CD4-positive, alpha-beta T cell (primary cell): ENCODE measurements at regions not wholly inside any gene's neighbourhood (a gene's known extent, or its start where the extent isn't known, plus 50 kb on each side); places are given as distances from the start of the nearest gene placed in this dataset.

Experiments used
- ATAC-seq: fragments of 200-7000 bp; cut with Tn5 transposase; one replicate; pipeline ENCODE4 v1.10.0; 2022; ENCODE audit warnings: mild to moderate bottlenecking; ENCODE audit not compliant: poor library complexity
- CTCF ChIA-PET: fragments of 350-600 bp; sonication (Branson Sonifier 250); formaldehyde crosslinking; loops from one replicate; lab custom pipeline; 2021; ENCODE audit warnings: antibody characterized with exemption, inconsistent platforms; lab: Charles Lee
- POLR2A ChIA-PET: fragments of 350-600 bp; sonication (Branson Sonifier 250); formaldehyde crosslinking; loops from one replicate; lab custom pipeline; 2021; ENCODE audit warnings: antibody characterized with exemption, inconsistent platforms; lab: Charles Lee
- DNase-seq, 14 experiments: peaks; one replicate each; pipeline ENCODE4 v3.0.0-alpha.2; 2013 to 2020; ENCODE audit warnings: mixed read lengths in 2 of 14
- H3K27ac ChIP-seq, 2 donors: one replicate each; pipeline versions ENCODE4 v1.5.1 to v1.7.0; 2013; ENCODE audit warnings: low read length in 2 of 2, low read depth in 1 of 2, mild to moderate bottlenecking in 1 of 2
- H3K27me3 ChIP-seq, 2 experiments: 1 replicate in 1 of 2; 2 replicates in 1 of 2; pipeline versions ENCODE4 v1.6.1 to v1.7.0; 2013; ENCODE audit warnings: low read length in 2 of 2, control low read depth in 1 of 2, mild to moderate bottlenecking in 1 of 2, moderate library complexity in 1 of 2; ENCODE audit not compliant: insufficient read depth in 2 of 2, control insufficient read depth in 1 of 2
- H3K36me3 ChIP-seq: one replicate; pipeline ENCODE4 v1.6.1; 2013; ENCODE audit warnings: low read length, control low read depth; ENCODE audit not compliant: insufficient read depth
- H3K4me1 ChIP-seq: one replicate; pipeline ENCODE4 v1.6.1; 2013; ENCODE audit warnings: low read length, control low read depth; ENCODE audit not compliant: insufficient read depth
- H3K4me3 ChIP-seq: one replicate; pipeline ENCODE4 v1.5.1; 2013; ENCODE audit warnings: mild to moderate bottlenecking, low read length, moderate library complexity
- H3K9me3 ChIP-seq, 2 experiments: 1 replicate in 1 of 2; 2 replicates in 1 of 2; pipeline versions ENCODE4 v1.6.1 to v1.7.0; 2013; ENCODE audit warnings: low read length in 2 of 2, mild to moderate bottlenecking in 2 of 2, control low read depth in 1 of 2, moderate library complexity in 1 of 2; ENCODE audit not compliant: control insufficient read depth in 1 of 2, insufficient read depth in 1 of 2
- H3K27ac Mint-ChIP-seq: one replicate; pipeline ENCODE4 v1.8.0; 2020; ENCODE audit warnings: mixed read lengths
- H3K27me3 Mint-ChIP-seq: one replicate; pipeline ENCODE4 v1.8.0; 2021; ENCODE audit warnings: mixed read lengths
- H3K36me3 Mint-ChIP-seq: one replicate; pipeline ENCODE4 v1.8.0; 2021; ENCODE audit warnings: low read depth, mixed read lengths
- H3K4me1 Mint-ChIP-seq: one replicate; pipeline ENCODE4 v1.8.0; 2021; ENCODE audit warnings: low read depth, mixed read lengths
- H3K4me3 Mint-ChIP-seq: one replicate; pipeline ENCODE4 v1.8.0; 2020; ENCODE audit warnings: mild to moderate bottlenecking, mixed read lengths
- H3K9me3 Mint-ChIP-seq: one replicate; pipeline ENCODE4 v1.8.0; 2020; ENCODE audit warnings: mixed read lengths
- intact Hi-C, 2 experiments: fragments of 100-400 bp; cut with DNase I in 1 of 2; cut with micrococcal nuclease in 1 of 2; formaldehyde crosslinking; loops; one replicate each; pipeline versions ENCODE4 v1.15.1 to v1.9.0; 2023 to 2025; cut with DNase I, micrococcal nuclease
- TF ChIP-seq, protein P1 (sequence below): fragments of 200-600 bp; IDR thresholded peaks from one replicate; pipeline ENCODE4 v1.8.0; 2022; ENCODE audit warnings: antibody characterized with exemption, mild to moderate bottlenecking

DNA sequence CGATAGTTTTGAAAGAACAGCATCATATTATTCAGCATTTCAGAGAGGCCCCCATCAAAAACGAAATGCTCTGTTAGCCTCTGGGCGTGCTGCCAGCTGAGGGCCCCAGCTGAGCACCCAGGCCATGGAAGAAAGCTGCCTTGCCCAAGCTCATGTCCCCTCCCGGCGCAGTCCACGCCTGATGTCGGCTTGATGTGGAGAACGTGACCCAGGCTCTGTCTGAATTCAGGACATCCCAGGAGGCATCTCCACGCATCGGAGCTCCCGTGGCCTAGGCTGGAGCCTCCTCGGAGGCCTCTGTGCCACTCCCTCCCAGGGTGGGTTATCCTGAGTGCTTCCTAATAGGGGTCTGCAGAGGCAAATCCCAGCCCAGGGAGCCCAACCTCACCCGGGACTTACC, 218.3 kb upstream of the AKR1E2 start:
- no peak for ATAC-seq
- H3K4me1 Mint-ChIP-seq: no peaks in the 10 kb centered on the region
- TF ChIP-seq, protein P1, sequence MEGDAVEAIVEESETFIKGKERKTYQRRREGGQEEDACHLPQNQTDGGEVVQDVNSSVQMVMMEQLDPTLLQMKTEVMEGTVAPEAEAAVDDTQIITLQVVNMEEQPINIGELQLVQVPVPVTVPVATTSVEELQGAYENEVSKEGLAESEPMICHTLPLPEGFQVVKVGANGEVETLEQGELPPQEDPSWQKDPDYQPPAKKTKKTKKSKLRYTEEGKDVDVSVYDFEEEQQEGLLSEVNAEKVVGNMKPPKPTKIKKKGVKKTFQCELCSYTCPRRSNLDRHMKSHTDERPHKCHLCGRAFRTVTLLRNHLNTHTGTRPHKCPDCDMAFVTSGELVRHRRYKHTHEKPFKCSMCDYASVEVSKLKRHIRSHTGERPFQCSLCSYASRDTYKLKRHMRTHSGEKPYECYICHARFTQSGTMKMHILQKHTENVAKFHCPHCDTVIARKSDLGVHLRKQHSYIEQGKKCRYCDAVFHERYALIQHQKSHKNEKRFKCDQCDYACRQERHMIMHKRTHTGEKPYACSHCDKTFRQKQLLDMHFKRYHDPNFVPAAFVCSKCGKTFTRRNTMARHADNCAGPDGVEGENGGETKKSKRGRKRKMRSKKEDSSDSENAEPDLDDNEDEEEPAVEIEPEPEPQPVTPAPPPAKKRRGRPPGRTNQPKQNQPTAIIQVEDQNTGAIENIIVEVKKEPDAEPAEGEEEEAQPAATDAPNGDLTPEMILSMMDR: no peak
- ChIA-PET POLR2A (no interaction called here), CTCF (no interaction called here)
- H3K4me3 Mint-ChIP-seq: no peak overlapping the region
- no peaks in the 10 kb centered on the region for H3K9me3 Mint-ChIP-seq
- no peaks in the 10 kb centered on the region for H3K27me3 Mint-ChIP-seq
- Histone ChIP-seq H3K27me3 (no peaks in the 10 kb centered on the region), H3K36me3 (no peaks in the 10 kb centered on the region), H3K4me1 (no peaks in the 10 kb centered on the region), H3K27ac (no peak overlapping the region), H3K4me3 (no peak overlapping the region), H3K9me3 (no peaks in the 10 kb centered on the region)
- no peak for DNase-seq
- no peaks in the 10 kb centered on the region for H3K36me3 Mint-ChIP-seq
- intact Hi-C loops: no loop called here
- H3K27ac Mint-ChIP-seq: no peak overlapping the region

DNA sequence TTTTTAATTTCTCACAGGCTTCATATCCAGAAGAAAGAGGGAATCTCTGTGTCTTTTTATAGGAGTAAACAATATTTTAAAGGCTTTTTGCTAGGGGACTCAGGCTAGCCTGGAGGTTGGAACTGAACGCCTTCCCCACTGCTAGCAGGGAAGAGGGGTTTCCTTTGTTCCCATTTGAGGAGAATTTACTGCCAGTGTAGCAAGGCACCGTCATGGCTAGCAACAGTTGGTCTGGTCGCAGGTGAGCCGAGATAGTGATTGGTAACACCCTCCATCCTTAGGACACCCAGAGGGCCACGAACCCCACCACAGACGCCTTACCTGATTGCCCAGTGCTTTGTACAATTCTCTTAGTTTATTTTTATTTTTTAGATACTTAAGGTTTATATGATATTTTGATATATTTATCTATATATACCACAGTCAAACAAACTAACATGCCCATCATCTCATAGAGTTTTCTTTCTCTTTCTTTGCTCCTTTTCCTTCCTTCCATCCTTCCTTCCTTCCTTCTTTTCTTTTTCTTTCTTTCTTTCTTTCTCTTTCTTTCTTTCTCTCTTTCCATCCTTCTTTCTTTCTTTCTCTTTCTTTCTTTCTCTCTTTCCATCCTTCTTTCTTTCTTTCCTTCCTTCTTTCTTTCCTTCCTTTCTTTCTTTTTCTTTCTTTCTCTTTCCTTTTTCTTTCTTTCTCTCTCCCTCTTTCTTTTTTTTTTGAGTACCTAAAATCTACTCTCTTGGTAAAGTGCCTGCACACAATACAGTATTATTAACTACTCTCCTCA, 219.0 kb upstream of the AKR1E2 start:
- POLR2A ChIA-PET: no interaction called here
- TF ChIP-seq, protein P1: no peak
- H3K4me1 Mint-ChIP-seq: no peaks in the 10 kb centered on the region

DNA sequence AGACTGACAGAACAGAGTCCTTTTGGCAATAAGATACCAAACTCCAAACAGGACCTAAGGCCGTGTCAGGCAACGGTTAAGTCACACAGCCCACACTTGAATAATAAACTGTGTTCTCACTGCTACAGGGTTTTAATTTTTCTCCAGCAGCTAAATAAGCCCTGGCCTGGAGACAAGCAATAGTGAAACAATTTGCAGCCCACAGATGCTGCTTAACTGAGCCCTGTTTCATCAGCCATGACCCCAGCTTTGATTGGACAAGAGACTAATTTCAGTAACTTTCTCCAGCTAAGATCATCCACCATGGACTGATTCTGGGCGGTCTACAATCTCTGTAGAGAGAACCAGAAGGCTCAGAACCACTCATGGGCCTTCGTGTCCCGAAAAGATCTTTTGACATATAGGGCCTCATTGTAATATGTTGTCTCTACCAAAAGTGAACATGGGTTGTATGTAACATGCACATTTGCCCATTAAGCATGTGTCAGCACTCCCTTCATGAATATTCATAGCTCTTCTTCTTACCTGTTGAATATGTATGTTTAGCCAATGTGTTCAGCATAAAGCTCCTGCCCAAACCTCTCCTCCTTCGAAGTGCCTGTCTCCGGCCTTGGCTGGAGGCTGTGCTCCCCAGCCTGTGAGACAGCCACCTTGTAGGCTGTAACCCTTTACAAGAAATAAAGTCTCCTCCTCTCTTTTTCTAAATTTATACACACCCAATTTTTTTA, 223.1 kb upstream of the AKR1E2 start:
- no peaks in the 10 kb centered on the region for H3K36me3 Mint-ChIP-seq
- intact Hi-C loops: no loop called here
- TF ChIP-seq, protein P1: no peak
- H3K27ac Mint-ChIP-seq: no peak overlapping the region
- ChIA-PET CTCF (no interaction called here), POLR2A (no interaction called here)
- Histone ChIP-seq H3K27me3 (no peaks in the 10 kb centered on the region), H3K4me3 (no peak overlapping the region), H3K4me1 (no peaks in the 10 kb centered on the region), H3K27ac (no peak overlapping the region), H3K9me3 (peaks cover 0 to 4% of the 10 kb centered on the region in 2 experiments), H3K36me3 (no peaks in the 10 kb centered on the region)
- no peaks in the 10 kb centered on the region for H3K4me1 Mint-ChIP-seq
- H3K9me3 Mint-ChIP-seq: no peaks in the 10 kb centered on the region
- no peak overlapping the region for H3K4me3 Mint-ChIP-seq
- DNase-seq: no peak
- H3K27me3 Mint-ChIP-seq: no peaks in the 10 kb centered on the region
- no peak for ATAC-seq

More for the DNA sequence above, 219.0 kb upstream of the AKR1E2 start:
- no peaks in the 10 kb centered on the region for H3K27me3 ChIP-seq
- Mint-ChIP-seq H3K27me3 (no peaks in the 10 kb centered on the region), H3K36me3 (no peaks in the 10 kb centered on the region), H3K4me3 (no peak overlapping the region), H3K9me3 (no peaks in the 10 kb centered on the region), H3K27ac (no peak overlapping the region)
- CTCF ChIA-PET: no interaction called here
- no peaks in the 10 kb centered on the region for H3K9me3 ChIP-seq
- intact Hi-C loops: no loop called here
- DNase-seq (no peak), ATAC-seq (no peak)
- no peaks in the 10 kb centered on the region for H3K4me1 ChIP-seq
- no peaks in the 10 kb centered on the region for H3K36me3 ChIP-seq
- no peak overlapping the region for H3K27ac ChIP-seq
- H3K4me3 ChIP-seq: no peak overlapping the region
